ENCODE measurements at regions not wholly inside any gene's neighbourhood (a gene's known extent, or its start where the extent isn't known, plus 50 kb on each side); places are given as distances from the start of the nearest gene placed in this dataset.

DNA sequence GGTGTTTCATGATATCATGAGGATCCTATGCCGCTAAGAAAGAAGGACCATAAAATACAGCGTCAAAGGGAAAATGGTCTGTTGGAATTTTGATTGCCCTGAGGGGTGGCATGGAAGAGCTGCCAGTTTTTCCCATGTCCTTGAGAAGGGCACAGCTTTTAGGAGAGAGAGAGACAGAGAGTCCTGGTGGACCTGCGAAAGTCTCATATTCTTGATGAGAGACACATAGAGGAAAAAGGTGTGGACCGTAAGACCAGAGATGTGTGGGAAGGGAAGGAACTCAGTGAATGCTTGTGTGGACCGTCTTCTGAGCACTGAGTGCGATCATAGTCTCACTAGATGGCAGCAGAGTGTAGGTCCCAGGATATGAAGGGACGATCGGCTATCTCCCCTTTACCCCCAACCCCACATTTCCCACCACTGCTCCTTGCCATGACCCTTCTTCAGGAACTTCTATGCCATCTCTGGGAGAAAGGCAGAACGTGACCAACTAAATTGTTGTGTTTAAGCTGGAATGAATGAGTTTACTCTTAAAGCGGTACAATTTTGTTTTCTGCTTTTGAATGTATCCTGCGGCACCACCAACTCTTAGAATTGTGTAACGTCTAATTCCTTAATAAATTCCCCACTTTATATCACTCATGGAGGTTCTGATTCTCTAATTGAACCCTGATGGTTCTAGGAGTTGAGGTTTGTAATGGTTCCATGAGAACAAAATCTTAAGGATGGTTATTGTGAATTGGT lies 117.7 kb downstream of the CTH start:
- CTCF ChIA-PET, result interaction anchor here (1.2 to 2.9 kb wide), 8 partner anchors 9 to 522 kb away, joined by 3 to 16 read pairs (median 4); no protein-coding TSS in a partner anchor
- POLR2A ChIA-PET, result no interaction called here
- TF ChIP-seq, protein P1, sequence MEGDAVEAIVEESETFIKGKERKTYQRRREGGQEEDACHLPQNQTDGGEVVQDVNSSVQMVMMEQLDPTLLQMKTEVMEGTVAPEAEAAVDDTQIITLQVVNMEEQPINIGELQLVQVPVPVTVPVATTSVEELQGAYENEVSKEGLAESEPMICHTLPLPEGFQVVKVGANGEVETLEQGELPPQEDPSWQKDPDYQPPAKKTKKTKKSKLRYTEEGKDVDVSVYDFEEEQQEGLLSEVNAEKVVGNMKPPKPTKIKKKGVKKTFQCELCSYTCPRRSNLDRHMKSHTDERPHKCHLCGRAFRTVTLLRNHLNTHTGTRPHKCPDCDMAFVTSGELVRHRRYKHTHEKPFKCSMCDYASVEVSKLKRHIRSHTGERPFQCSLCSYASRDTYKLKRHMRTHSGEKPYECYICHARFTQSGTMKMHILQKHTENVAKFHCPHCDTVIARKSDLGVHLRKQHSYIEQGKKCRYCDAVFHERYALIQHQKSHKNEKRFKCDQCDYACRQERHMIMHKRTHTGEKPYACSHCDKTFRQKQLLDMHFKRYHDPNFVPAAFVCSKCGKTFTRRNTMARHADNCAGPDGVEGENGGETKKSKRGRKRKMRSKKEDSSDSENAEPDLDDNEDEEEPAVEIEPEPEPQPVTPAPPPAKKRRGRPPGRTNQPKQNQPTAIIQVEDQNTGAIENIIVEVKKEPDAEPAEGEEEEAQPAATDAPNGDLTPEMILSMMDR (IDR thresholded peaks at IDR 0.05; ENCODE audit: control extremely low read depth, extremely low read depth, low read depth, missing control alignments), result peak; percentile 58
- DNase-seq (ENCODE audit: extremely low spot score), result peak; percentile 35

DNA sequence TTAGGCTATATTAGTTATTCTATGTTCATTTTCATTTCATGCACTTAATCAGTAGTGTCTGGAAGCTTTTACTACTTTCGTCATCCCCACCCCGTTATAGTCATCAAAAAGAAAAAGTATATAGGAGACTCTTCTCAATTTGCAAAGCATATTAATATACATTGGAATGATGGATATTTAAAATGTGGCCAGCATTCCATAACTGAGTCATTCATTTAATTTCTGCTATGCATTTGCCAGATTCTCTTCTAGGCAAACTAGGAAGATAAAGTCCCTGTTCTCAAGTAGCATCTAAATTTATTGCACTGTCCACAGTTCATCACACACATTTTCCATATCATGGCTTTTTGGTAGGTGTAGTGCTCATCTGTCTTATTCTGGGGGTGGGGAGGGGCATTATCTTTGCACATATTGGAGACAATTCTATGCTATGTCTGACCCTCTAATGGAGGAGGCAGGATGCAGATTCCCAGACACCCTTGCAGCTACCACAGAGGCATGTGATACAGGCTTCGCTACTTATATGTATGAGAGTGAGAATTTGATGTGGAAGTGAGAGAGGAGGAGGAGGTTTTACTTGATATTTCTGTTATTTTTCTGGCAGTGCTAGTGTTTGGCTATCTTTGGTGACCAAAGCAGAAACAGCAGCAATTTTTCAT lies 125.8 kb downstream of the CTH start:
- DNase-seq (ENCODE audit: extremely low spot score), result no peak
- TF ChIP-seq, protein P1 (IDR thresholded peaks at IDR 0.05; ENCODE audit: control extremely low read depth, extremely low read depth, low read depth, missing control alignments), result no peak
- ChIA-PET CTCF (no interaction called here), POLR2A (no interaction called here)

DNA sequence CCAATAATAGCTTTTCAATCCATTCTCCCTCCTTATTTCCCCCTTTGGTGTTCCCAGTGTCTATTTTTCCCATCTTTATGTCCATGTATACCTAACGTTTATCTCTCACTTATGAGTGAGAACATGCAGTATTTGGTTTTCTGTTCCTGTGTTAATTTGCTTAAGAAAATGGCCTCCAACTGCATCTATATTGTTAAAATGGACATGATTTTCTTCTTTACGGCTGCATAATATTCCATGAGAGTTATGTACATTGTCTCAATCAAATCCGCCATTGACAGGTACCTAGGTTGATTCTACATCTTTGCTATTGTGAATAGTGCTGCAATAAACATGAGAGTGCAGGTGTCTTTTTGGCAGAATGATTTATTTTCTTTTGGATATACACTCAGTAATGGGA lies 126.7 kb downstream of the CTH start:
- CTCF ChIA-PET, result interaction anchor here (0.8 kb wide), 1 partner anchor 8 kb away, joined by 3 read pairs; no protein-coding TSS in a partner anchor

DNA sequence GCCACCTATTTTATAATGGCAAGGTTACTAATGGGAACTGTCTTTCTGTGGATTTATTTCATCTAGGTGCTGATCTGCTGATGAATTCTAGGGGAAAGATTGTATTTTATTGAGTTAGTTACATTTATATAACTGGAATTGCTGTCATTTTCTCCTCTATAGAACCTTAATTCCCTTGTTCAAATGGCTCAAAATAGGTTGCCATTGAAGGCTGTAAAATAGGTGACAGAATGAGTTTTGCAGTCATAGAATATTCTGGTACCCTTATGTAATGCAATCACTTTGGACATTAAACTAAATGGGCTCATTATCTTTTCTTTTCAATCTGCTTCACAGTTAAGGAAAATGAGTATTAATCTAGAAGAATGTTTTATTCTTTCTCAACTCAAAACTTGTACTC lies 131.0 kb downstream of the CTH start:
- DNase-seq (ENCODE audit: extremely low spot score), result no peak
- TF ChIP-seq, protein P1 (IDR thresholded peaks at IDR 0.05; ENCODE audit: control extremely low read depth, extremely low read depth, low read depth, missing control alignments), result no peak
- POLR2A ChIA-PET, result no interaction called here
- CTCF ChIA-PET, result no interaction called here

More for the DNA sequence above, 126.7 kb downstream of the CTH start:
- POLR2A ChIA-PET, result no interaction called here
- TF ChIP-seq, protein P1 (IDR thresholded peaks at IDR 0.05; ENCODE audit: control extremely low read depth, extremely low read depth, low read depth, missing control alignments), result no peak
- no peak for DNase-seq (ENCODE audit: extremely low spot score)

DNA sequence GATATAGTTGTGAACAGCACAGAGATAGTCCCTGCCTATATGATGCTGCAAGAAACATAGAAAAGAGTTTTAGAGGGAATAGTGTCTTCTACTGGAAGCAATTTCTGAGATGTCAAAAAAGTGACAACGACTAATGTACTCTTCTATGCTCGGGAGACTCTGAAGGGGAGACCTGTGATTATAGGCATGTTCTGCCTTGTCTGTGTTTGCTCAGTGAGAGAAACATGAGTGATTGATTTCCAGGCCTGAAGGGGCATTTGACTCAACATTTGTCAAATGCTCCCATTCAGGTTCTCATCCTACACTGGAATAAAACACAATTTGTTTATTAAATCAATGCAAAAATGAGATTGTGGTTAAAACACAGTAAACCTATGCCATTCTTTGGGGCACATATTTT lies 131.8 kb downstream of the CTH start:
- ChIA-PET POLR2A (no interaction called here), CTCF (no interaction called here)
- TF ChIP-seq, protein P1 (IDR thresholded peaks at IDR 0.05; ENCODE audit: control extremely low read depth, extremely low read depth, low read depth, missing control alignments), result no peak
- DNase-seq (ENCODE audit: extremely low spot score), result no peak

DNA sequence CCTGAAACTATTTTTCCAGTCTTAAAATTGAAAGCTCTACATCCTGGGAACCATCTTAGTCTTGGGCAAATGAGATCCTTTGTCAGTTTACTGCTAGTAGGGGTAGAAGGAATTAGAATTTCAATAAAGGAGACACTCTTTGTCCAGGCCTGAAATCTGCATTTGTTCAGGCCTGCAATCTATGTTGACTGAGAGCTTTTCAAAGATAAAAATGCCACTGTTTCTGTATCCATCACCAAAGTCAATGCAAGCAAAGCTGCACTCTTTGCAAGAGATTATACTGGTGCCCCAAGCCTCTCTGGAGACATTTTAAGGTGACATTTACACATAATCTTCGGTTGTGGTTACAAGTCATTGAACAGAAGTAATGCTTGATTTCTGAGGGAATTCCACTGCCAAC lies 135.7 kb downstream of the CTH start:
- ChIA-PET CTCF (interaction anchor here (0.9 to 1.6 kb wide), 2 partner anchors 17 to 18 kb away, joined by 5 read pairs; no protein-coding TSS in a partner anchor), POLR2A (no interaction called here)
- TF ChIP-seq, protein P1 (IDR thresholded peaks at IDR 0.05; ENCODE audit: control extremely low read depth, extremely low read depth, low read depth, missing control alignments), result no peak
- DNase-seq (ENCODE audit: extremely low spot score), result no peak
